NCI-H2081 (cell line): ENCODE measurements at regions not wholly inside any gene's neighbourhood (a gene's known extent, or its start where the extent isn't known, plus 50 kb on each side); places are given as distances from the start of the nearest gene placed in this dataset.
"Not testable (repeated sequence)": the region's sequence is repeated elsewhere in the genome, so short reads cannot be mapped to it uniquely, and the experiment has no call there.

ENCODE experiments used
- DNase-seq, 2 experiments: peaks; one replicate each; lab custom pipeline; 2025; lab: John Stamatoyannopoulos, UW

GRCh38 chr12:119931402-119931801 is 54.3 kb upstream of the CIT start:
- no peak for DNase-seq

GRCh38 chr12:119932921-119933320 is 55.8 kb upstream of the CIT start:
- no peak for DNase-seq

DNA sequence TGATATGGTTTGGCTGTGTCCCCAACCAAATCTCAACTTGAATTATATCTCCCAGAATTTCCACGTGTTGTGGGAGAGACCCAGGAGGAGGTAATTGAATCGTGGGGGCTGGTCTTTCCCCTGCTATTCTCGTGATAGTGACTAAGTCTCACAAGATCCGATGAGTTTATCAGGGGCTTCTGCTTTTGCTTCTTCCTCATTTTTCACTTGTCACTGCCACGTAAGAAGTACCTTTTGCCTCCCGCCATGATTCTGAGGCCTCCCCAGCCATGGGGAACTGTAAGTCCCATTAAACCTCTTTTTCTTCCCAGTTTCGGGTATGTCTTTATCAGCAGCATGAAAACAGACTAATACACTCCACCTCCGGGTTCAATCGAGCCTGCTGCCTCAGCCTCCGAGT is 54.3 kb upstream of the BICDL1 start:
- not testable (repeated sequence) for DNase-seq

GRCh38 chr12:119936705-119937311 is 52.2 kb upstream of the BICDL1 start:
- no peak for DNase-seq

DNA sequence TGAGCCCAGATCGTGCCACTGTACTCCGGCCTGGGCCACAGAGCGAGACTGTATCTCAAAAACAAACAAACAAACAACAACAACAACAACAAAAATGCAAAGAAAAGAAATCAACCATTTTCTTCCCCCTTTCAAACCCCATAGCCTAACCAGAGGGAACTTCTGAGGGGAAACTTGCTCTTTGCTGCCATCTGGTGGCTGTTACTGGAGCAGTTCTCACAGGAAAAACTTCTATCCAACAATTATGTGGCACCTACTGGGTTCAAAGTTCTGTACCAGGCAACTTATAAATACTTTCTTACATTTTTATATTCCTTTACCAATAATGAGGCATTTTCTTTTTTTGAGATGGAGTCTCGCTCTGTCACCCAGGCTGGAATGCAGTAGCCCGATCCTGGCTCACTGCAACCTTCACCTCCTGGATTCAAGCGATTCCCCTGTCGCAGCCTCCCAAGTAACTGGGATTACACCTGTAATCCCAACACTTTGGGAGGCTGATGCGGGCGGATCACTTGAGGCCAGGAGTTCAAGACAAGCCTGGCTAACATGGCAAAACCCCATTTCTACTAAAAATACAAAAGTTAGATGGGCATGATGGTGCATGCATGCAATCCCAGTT is 50.9 kb upstream of the BICDL1 start:
- DNase-seq, result peak; percentile 45 to 53
